ENCODE measurements at regions not wholly inside any gene's neighbourhood (a gene's known extent, or its start where the extent isn't known, plus 50 kb on each side); places are given as distances from the start of the nearest gene placed in this dataset.
"Not testable (repeated sequence)": the region's sequence is repeated elsewhere in the genome, so short reads cannot be mapped to it uniquely, and the experiment has no call there.

DNA sequence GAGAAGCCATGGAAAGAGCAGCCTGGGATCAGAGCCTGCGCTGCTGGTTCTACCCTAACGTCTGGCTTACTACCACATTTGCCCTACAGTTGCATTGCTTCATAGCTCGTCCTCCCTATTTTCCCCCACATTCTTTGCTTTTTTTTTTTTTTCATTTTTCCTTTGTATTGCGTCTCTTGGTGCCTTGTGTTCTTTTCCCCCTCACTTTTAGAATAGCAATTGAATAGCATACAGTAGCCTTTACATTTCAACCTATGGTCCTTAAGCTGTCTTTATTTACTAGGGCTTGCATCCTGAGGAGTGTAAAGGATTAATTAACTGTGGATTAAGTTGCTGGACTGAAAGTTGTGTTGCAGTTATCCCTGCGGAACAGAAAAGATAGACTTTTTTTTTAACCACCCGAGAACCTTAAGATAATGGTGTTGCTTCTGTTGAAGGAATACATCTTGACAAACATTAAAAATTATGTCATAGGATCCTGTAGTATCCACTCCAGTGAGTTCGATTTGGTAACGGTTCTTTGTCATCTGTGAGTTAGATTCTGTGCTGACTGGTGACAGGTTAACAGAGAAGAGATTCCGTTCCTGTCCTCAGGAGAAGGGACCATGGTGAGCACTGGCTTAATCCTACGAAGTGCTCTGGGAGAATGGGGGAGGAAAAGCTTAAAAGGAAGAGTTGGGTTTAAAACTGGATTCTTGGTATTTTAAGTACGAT is 417.4 kb upstream of the NAALADL2 start:
- DNase-seq (ENCODE audit: low read depth in 4 of 4, low spot score in 3 of 4) = no peak

DNA sequence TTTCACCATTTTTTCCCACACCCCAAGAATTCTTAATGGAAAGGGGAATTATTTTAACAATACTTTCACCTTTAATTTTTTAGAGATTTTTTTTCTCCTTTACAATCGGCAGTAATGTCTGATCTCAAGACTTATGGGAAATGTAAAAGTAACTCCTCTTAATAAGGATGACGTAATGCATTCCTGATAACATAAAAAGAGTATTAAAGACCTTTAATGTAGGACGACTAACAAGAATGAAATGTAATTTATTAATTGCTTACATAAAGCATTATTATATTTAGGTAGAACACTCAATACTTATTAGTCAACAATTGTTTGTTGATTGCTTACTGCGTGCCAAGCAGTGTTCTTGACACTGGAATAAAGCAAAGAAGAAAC is 416.8 kb upstream of the NAALADL2 start:
- no peak for DNase-seq (ENCODE audit: low read depth in 4 of 4, low spot score in 3 of 4)

DNA sequence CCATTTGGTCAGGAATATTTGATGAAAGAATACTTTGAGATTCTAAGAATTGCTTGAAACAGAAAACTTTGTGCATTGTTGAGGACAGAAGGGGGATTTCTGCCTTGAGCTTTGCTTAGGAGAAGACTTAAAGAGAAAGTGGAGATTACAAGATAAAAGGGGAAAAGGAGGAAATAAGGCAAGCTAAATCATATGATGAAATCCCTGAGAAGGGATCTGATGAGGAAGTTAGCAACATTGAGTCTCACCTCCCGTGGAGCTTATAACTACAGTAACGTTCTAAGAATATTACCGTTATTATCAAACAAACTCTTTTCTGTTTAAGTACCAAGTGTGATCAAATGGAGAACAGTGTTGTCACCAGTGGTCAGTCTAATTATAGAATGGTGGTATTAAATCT is 414.7 kb upstream of the NAALADL2 start:
- no peak for DNase-seq (ENCODE audit: low read depth in 4 of 4, low spot score in 3 of 4)

- no peak for DNase-seq (ENCODE audit: low read depth in 4 of 4, low spot score in 3 of 4)
Observed at GRCh38 chr3:174457758-174458157, 401.4 kb upstream of the NAALADL2 start.

DNA sequence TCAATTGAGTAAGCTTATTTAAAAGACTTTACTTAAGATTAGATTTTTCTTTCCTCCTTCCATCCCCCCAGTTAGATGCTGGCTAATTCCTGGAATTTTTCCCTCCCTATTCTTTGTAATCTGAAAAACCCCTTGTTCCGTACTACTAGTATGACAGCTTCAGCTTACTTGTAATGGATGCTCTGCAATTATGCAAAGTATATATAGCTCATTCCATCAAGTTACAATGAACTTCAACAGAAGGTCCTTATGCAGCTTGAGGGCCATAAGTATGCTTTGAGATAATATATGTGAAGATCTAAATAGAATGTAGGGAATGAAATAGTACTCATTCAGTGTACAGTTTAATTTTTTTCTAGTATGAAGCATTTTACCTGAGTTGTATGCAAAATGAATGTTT is 398.3 kb upstream of the NAALADL2 start:
- DNase-seq (ENCODE audit: low read depth in 4 of 4, low spot score in 3 of 4) = no peak

GRCh38 chr3:174462916-174463315 is 396.2 kb upstream of the NAALADL2 start:
- DNase-seq (ENCODE audit: low read depth in 4 of 4, low spot score in 3 of 4) = no peak

DNA sequence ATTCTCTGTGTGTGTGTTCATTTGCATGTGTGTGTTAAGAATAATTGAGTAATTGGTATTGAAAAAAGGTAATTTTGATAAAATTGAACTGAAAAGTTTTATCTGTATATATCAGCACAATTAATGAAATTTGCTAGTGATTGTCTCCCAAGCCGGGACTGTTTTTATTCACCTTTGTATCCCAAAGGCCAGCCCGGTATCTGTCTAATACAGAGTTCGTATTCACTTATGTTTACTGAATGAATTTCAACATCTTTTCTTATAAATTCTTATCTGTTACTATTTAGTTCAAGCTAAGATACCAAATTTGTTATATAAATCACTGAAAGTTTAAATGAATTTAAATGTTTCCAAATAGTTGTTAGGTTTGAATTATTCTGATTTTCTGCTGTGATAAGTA is 394.0 kb upstream of the NAALADL2 start:
- no peak for DNase-seq (ENCODE audit: low read depth in 4 of 4, low spot score in 3 of 4)

- no peak for DNase-seq (ENCODE audit: low read depth in 4 of 4, low spot score in 3 of 4)
Observed at GRCh38 chr3:174466471-174467054, 392.6 kb upstream of the NAALADL2 start.

DNA sequence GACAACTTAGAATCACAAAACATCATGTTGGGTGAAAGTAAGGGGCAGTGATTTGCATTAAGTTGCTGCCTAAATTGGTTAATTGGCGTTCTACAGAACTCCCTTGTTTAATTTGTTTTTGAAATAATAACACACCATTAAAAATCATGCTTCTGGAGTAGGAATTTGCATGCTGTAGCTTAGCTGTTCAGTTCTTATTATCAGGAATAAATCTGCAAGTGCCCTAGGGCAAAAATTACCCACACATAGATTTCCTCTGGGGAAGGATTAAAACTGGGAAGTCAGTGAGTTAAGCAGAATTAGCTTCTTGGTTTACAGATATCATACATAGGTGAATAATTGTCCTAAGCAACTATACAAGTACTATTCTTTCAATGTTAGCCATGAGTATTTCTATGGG is 381.6 kb upstream of the NAALADL2 start:
- DNase-seq (ENCODE audit: low read depth in 4 of 4, low spot score in 3 of 4) = no peak

- DNase-seq (ENCODE audit: low read depth in 4 of 4, low spot score in 3 of 4) = no peak
Observed at GRCh38 chr3:174480767-174481166, 378.4 kb upstream of the NAALADL2 start.

GRCh38 chr3:174482541-174482940 is 376.6 kb upstream of the NAALADL2 start:
- no peak for DNase-seq (ENCODE audit: low read depth in 4 of 4, low spot score in 3 of 4)

DNA sequence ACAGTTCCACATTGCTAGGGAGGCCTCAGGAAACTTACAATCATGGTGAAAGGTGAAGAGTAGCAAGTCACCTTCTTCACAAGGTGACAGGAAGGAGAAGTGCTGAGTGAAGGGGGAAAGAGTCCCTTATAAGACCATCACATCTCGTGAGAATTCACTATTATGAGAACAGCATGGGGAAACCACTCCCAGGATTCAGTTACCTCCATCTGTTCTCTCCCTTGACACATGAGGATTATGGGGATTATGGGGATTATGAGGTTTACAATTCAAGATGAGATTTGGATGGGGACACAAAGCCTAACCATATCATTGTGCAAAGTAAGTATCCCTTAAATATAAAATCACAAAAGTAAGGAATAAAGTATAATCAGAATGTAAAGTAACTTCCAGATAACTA is 375.9 kb upstream of the NAALADL2 start:
- no peak for DNase-seq (ENCODE audit: low read depth in 4 of 4, low spot score in 3 of 4)

- DNase-seq (ENCODE audit: low read depth in 4 of 4, low spot score in 3 of 4) = not testable (repeated sequence)
Observed at GRCh38 chr3:174483856-174484255, 375.3 kb upstream of the NAALADL2 start.

DNA sequence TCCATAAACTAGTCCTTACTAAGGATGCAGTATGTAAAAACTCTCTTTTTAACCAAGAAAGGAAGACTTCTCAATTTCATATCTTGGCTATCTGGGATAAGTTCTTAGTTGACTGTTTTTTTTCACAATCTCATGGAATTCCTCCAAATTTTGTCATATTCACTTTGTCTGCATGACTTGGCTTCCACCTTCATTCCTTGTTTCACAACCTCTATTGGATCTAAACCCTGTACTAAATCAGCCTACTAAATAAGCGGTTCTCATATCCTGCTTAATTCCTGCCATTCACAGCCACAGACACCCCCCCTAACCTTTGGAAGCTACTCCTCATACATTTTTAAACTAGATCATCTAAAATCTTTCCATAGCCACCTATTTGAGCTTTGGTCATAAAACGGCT is 370.6 kb upstream of the NAALADL2 start:
- no peak for DNase-seq (ENCODE audit: low read depth in 4 of 4, low spot score in 3 of 4)

- DNase-seq (ENCODE audit: low read depth in 4 of 4, low spot score in 3 of 4) = peak in 1 of 4 donors; percentile 7
Observed at GRCh38 chr3:174495311-174495710, 363.8 kb upstream of the NAALADL2 start.

- DNase-seq (ENCODE audit: low read depth in 4 of 4, low spot score in 3 of 4) = no peak
Observed at GRCh38 chr3:174495928-174496327, 363.2 kb upstream of the NAALADL2 start.

- no peak for DNase-seq (ENCODE audit: low read depth in 4 of 4, low spot score in 3 of 4)
Observed at GRCh38 chr3:174498638-174499037, 360.5 kb upstream of the NAALADL2 start.

- no peak for DNase-seq (ENCODE audit: low read depth in 4 of 4, low spot score in 3 of 4)
Observed at GRCh38 chr3:174505266-174505665, 353.9 kb upstream of the NAALADL2 start.

DNA sequence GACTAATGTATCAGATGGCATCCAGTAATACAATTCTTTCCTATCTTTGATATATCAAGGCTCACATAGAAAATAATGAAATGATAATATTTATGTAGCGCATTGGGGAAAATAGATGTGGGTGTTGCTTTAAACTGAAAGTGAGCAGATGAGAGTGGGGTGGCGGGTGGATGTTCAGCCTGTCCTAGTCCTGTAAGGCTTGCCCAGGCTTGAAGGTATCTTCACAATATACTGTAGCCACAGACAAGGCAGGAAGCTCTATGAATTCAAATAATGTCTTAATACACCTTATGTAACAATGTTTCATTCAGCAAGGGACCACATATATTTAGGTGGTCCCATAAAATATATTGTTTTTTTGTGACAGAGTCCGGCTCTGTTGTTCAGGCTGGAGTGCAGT is 334.9 kb upstream of the NAALADL2 start:
- no peak for DNase-seq (ENCODE audit: low read depth in 4 of 4, low spot score in 3 of 4)

- no peak for DNase-seq (ENCODE audit: low read depth in 4 of 4, low spot score in 3 of 4)
Observed at GRCh38 chr3:174529298-174529697, 329.8 kb upstream of the NAALADL2 start.

DNA sequence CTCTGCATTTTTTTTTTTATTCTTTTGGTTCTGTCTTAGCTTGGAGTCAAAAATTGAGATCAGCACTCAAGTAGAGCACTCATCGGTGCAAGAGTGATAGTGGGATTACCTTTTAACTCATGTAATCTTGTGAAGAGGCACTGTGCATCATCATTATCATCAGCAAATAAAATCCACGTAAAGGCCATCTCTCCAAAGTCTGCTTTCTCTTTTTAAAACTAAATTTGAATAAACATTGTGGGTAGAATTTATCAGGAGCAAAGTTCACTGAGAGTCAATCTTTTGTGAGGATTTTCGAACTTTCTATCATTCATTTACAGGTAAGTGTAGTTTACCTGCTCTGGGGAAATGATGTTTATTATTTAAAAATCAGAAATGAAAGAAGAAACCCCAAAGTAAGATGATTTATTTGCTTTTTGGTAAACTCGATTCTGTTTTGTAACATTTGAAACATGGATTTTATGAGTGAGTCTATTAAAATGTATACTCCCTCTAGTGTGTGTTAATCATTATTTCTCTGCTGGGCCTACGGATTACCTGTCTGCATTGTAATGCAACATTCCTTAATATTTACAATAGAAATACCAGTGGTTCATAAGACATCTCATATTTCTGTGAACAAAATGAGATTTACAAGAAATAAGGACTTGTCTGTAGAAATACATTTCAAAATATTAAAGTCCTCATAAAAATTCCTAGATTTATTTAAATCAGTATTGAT is 327.7 kb upstream of the NAALADL2 start:
- no peak for DNase-seq (ENCODE audit: low read depth in 4 of 4, low spot score in 3 of 4)

DNA sequence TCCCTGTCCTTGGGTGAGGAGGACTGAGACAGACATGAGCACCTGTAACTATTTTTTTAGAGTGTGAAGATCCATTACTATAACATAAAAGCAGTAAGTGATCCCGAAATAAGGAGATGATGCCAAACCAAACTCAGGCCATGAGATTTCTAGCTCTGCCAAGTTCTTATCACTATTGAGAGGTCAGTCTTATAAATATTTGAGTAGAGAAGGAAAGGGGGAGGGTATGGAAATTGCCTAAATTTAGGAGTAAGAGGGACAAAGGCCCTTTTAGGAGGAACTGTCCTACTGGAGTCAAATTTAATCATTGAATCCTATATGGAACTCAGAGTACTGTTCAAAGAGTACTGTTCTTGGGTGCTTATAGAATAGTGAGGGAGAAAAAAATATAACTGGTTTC is 326.9 kb upstream of the NAALADL2 start:
- DNase-seq (ENCODE audit: low read depth in 4 of 4, low spot score in 3 of 4) = no peak
